H1 (cell line): ENCODE measurements at regions not wholly inside any gene's neighbourhood (a gene's known extent, or its start where the extent isn't known, plus 50 kb on each side); places are given as distances from the start of the nearest gene placed in this dataset.

Source experiments
- CTCF ChIA-PET: fragments of 300-600 bp; sonication (Branson Sonifier 250); formaldehyde crosslinking; loops from one replicate; lab custom pipeline; 2021; ENCODE audit not compliant: partially characterized antibody; lab: Charles Lee
- POLR2A ChIA-PET: fragments of 300-600 bp; sonication (Branson Sonifier 250); formaldehyde crosslinking; loops from one replicate; lab custom pipeline; 2021; ENCODE audit warnings: inconsistent platforms; ENCODE audit not compliant: partially characterized antibody; lab: Charles Lee
- DNase-seq, 2 experiments: peaks; one replicate each; pipeline versions ENCODE4 v3.0.0 to v3.0.0-alpha.2; 2010 to 2022; ENCODE audit warnings: low spot score in 2 of 2, low read depth in 1 of 2, mixed read lengths in 1 of 2
- FAIRE-seq: peaks from 2 replicates; lab custom pipeline; 2011; peaks lifted over from hg19 to GRCh38; lab: Jason Lieb, UNC
- H2AFZ ChIP-seq: 2 replicates; pipeline ENCODE4 v1.8.1; 2012; ENCODE audit warnings: low read length, inconsistent platforms
- H2AK5ac ChIP-seq: 2 replicates; pipeline ENCODE4 v1.6.1; 2013; ENCODE audit warnings: low read depth, low read length
- H2BK120ac ChIP-seq: replicated peaks from 2 replicates; pipeline ENCODE3; 2013; ENCODE audit warnings: low read depth, low read length, inconsistent platforms
- H2BK12ac ChIP-seq: 2 replicates; pipeline ENCODE4 v1.6.1; 2013; ENCODE audit warnings: low read depth, low read length
- H2BK15ac ChIP-seq: 2 replicates; pipeline ENCODE4 v1.6.1; 2013; ENCODE audit warnings: low read length
- H2BK20ac ChIP-seq: 2 replicates; pipeline ENCODE4 v1.6.1; 2013; ENCODE audit warnings: low read length
- H2BK5ac ChIP-seq: 2 replicates; pipeline ENCODE4 v1.6.1; 2013; ENCODE audit warnings: low read depth, low read length
- H3K14ac ChIP-seq: 2 replicates; pipeline ENCODE4 v1.6.1; 2013; ENCODE audit warnings: inconsistent platforms; ENCODE audit not compliant: insufficient read length
- H3K18ac ChIP-seq: 2 replicates; pipeline ENCODE4 v1.6.1; 2013; ENCODE audit warnings: low read length; ENCODE audit errors: extremely low read depth
- H3K23ac ChIP-seq: 2 replicates; pipeline ENCODE4 v1.6.1; 2013; ENCODE audit warnings: inconsistent platforms; ENCODE audit not compliant: insufficient read length
- H3K23me2 ChIP-seq: 2 replicates; pipeline ENCODE4 v1.6.1; 2013; ENCODE audit warnings: low read depth, low read length
- H3K27ac ChIP-seq: 2 replicates; pipeline ENCODE4 v1.6.1; 2011; ENCODE audit warnings: low read depth, low read length, inconsistent platforms
- H3K27me3 ChIP-seq, 4 experiments: replicated peaks in 1 of 4; 1 replicate in 1 of 4; 2 replicates in 3 of 4; pipeline versions ENCODE4 v1.6.1 to v1.8.1; 2011 to 2013; ENCODE audit warnings: low read length in 3 of 4, mild to moderate bottlenecking in 3 of 4, inconsistent platforms in 2 of 4, mixed read lengths in 2 of 4, moderate library complexity in 1 of 4; ENCODE audit not compliant: control insufficient read depth in 3 of 4, insufficient read depth in 3 of 4; ENCODE audit errors: extremely low read depth in 1 of 4
- H3K36me3 ChIP-seq, 4 experiments: 2 replicates each; pipeline versions ENCODE4 v1.6.1 to v1.8.1; 2011 to 2013; ENCODE audit warnings: mild to moderate bottlenecking in 4 of 4, low read length in 3 of 4, moderate library complexity in 2 of 4, control low read depth in 1 of 4, inconsistent platforms in 1 of 4; ENCODE audit not compliant: insufficient read depth in 4 of 4, control insufficient read depth in 2 of 4
- H3K4ac ChIP-seq: replicated peaks from 2 replicates; pipeline ENCODE3; 2013; ENCODE audit warnings: low read length, low read depth, mixed read lengths, inconsistent platforms; ENCODE audit not compliant: insufficient read length
- H3K4me1 ChIP-seq, 4 experiments: replicated peaks in 1 of 4; 1 replicate in 1 of 4; 2 replicates in 3 of 4; pipeline versions ENCODE4 v1.6.1 to v1.8.1; 2011 to 2013; ENCODE audit warnings: low read length in 3 of 4, inconsistent platforms in 2 of 4, mixed read lengths in 1 of 4; ENCODE audit not compliant: insufficient read depth in 4 of 4, control insufficient read depth in 3 of 4
- H3K4me2 ChIP-seq, 2 experiments: 2 replicates each; pipeline versions ENCODE4 v1.6.1 to v1.8.1; 2011 to 2013; ENCODE audit warnings: low read depth in 2 of 2, low read length in 2 of 2, control low read depth in 1 of 2, inconsistent platforms in 1 of 2, mild to moderate bottlenecking in 1 of 2; ENCODE audit not compliant: insufficient read depth in 1 of 2
- H3K4me3 ChIP-seq, 4 experiments: fragments of 200-600, 300-600 bp in 1 of 4; sonication (generic), shearing (Covaris generic), sonication (Bioruptor Twin) in 1 of 4; 2 replicates each; pipeline versions ENCODE4 v1.5.1 to v1.8.1; 2011 to 2016; ENCODE audit warnings: low read length in 4 of 4, low read depth in 3 of 4, control low read depth in 2 of 4, inconsistent platforms in 2 of 4, mild to moderate bottlenecking in 2 of 4, mixed read lengths in 1 of 4, moderate library complexity in 1 of 4; ENCODE audit not compliant: insufficient read depth in 2 of 4; ENCODE audit errors: extremely low read depth in 1 of 4
- H3K56ac ChIP-seq: replicated peaks from 2 replicates; pipeline ENCODE3; 2013; ENCODE audit warnings: low read depth, mild to moderate bottlenecking, mixed read lengths, low read length, inconsistent platforms; ENCODE audit not compliant: insufficient read length
- H3K79me1 ChIP-seq: 2 replicates; pipeline ENCODE4 v1.6.1; 2013; ENCODE audit warnings: low read depth, low read length, control low read depth
- H3K79me2 ChIP-seq, 2 experiments: 2 replicates each; pipeline versions ENCODE4 v1.6.1 to v1.8.1; 2012 to 2013; ENCODE audit warnings: low read length in 2 of 2, mild to moderate bottlenecking in 2 of 2, inconsistent platforms in 1 of 2; ENCODE audit not compliant: insufficient read depth in 2 of 2, control insufficient read depth in 1 of 2
- H3K9ac ChIP-seq, 4 experiments: replicated peaks in 1 of 4; 1 replicate in 1 of 4; 2 replicates in 3 of 4; pipeline versions ENCODE4 v1.6.1 to v1.8.1; 2011 to 2013; ENCODE audit warnings: low read depth in 3 of 4, low read length in 3 of 4, control low read depth in 2 of 4, mild to moderate bottlenecking in 2 of 4, moderate library complexity in 2 of 4, inconsistent platforms in 1 of 4; ENCODE audit errors: extremely low read depth in 1 of 4
- H3K9me3 ChIP-seq, 2 experiments: 2 replicates each; pipeline versions ENCODE4 v1.6.1 to v1.8.1; 2012 to 2013; ENCODE audit warnings: mild to moderate bottlenecking in 2 of 2, moderate library complexity in 2 of 2, control low read depth in 1 of 2, inconsistent platforms in 1 of 2, low read depth in 1 of 2, low read length in 1 of 2, mixed read lengths in 1 of 2; ENCODE audit not compliant: insufficient read depth in 2 of 2
- H4K20me1 ChIP-seq, 2 experiments: replicated peaks in 1 of 2; 2 replicates each; pipeline versions ENCODE3 to v1.8.1; 2011 to 2013; ENCODE audit warnings: inconsistent platforms in 2 of 2, low read length in 2 of 2, mild to moderate bottlenecking in 1 of 2; ENCODE audit not compliant: insufficient read depth in 2 of 2, control insufficient read depth in 1 of 2
- H4K5ac ChIP-seq: 2 replicates; pipeline ENCODE4 v1.6.1; 2013; ENCODE audit warnings: low read length, low read depth, mixed read lengths, inconsistent platforms; ENCODE audit not compliant: insufficient read length
- H4K8ac ChIP-seq: 2 replicates; pipeline ENCODE4 v1.8.0; 2013; ENCODE audit warnings: mild to moderate bottlenecking, moderate library complexity, low read length, inconsistent platforms; ENCODE audit not compliant: insufficient read depth; ENCODE audit errors: extremely low read depth
- H4K91ac ChIP-seq: replicated peaks from 2 replicates; pipeline ENCODE3; 2013; ENCODE audit warnings: low read length, mixed read lengths, inconsistent platforms; ENCODE audit not compliant: insufficient read length
- CREB1 ChIP-seq: IDR thresholded peaks from 2 replicates; pipeline ENCODE4 v1.6.1; 2012; ENCODE audit warnings: inconsistent platforms
- FOSL1 ChIP-seq: IDR thresholded peaks from 2 replicates; pipeline ENCODE4 v1.6.1; 2011; ENCODE audit warnings: mild to moderate bottlenecking, low read depth, low read length, moderate library complexity; ENCODE audit not compliant: insufficient read depth
- JUND ChIP-seq: IDR thresholded peaks from 2 replicates; pipeline ENCODE4 v1.6.1; 2011; ENCODE audit warnings: mild to moderate bottlenecking, improper control_type of control experiment, low read length
- KDM1A ChIP-seq: fragments of 200-600, 300-600 bp; sonication (generic); IDR thresholded peaks from 2 replicates; pipeline ENCODE4 v1.7.1; 2016; ENCODE audit warnings: mild to moderate bottlenecking, low read length, borderline replicate concordance
- KDM5A ChIP-seq: fragments of 200-600 bp; IDR thresholded peaks from 2 replicates; pipeline ENCODE4 v1.7.1; 2012; ENCODE audit warnings: mild to moderate bottlenecking, low read length, inconsistent platforms, mixed read lengths
- MAX ChIP-seq: IDR thresholded peaks from 2 replicates; pipeline ENCODE4 v1.6.1; 2012; ENCODE audit warnings: inconsistent platforms
- POLR2A ChIP-seq, 2 experiments: IDR thresholded peaks; 1 replicate in 1 of 2; 2 replicates in 1 of 2; pipeline ENCODE4 v1.6.1; 2011; ENCODE audit warnings: low read depth in 2 of 2, low read length in 2 of 2, mild to moderate bottlenecking in 2 of 2; ENCODE audit errors: control extremely low read depth in 1 of 2
- POU5F1 ChIP-seq: IDR thresholded peaks from 2 replicates; pipeline ENCODE4 v1.6.1; 2011; ENCODE audit warnings: low read depth, mild to moderate bottlenecking, low read length, moderate library complexity
- RAD21 ChIP-seq, 2 experiments: IDR thresholded peaks in 1 of 2; conservative IDR thresholded peaks in 1 of 2; 2 replicates each; pipeline ENCODE4 v1.6.1; 2011; ENCODE audit warnings: low read depth in 2 of 2, low read length in 2 of 2, improper control_type of control experiment in 1 of 2, inconsistent platforms in 1 of 2, mild to moderate bottlenecking in 1 of 2, moderate library complexity in 1 of 2
- SP1 ChIP-seq: IDR thresholded peaks from 2 replicates; pipeline ENCODE4 v1.6.1; 2011; ENCODE audit warnings: low read depth, low read length
- SP2 ChIP-seq: IDR thresholded peaks from 2 replicates; pipeline ENCODE4 v1.6.1; 2012; ENCODE audit warnings: mild to moderate bottlenecking, low read length, inconsistent platforms
- SP4 ChIP-seq: IDR thresholded peaks from 2 replicates; pipeline ENCODE4 v1.6.1; 2012; ENCODE audit warnings: low read length, inconsistent platforms
- TEAD4 ChIP-seq: IDR thresholded peaks from 2 replicates; pipeline ENCODE4 v1.6.1; 2012; ENCODE audit warnings: low read depth, low read length, inconsistent platforms, mixed read lengths
- YY1 ChIP-seq: IDR thresholded peaks from 2 replicates; pipeline ENCODE4 v1.6.1; 2011; ENCODE audit warnings: low read depth, mild to moderate bottlenecking, low read length
- ZNF274 ChIP-seq: IDR thresholded peaks from 2 replicates; pipeline ENCODE4 v1.7.0; 2012; ENCODE audit warnings: low read length, borderline replicate concordance; ENCODE audit errors: extremely low read depth
- WGBS, 2 experiments: shearing (Covaris generic) in 1 of 2; methylation state at CpG; one replicate each; pipeline versions ENCODE4 v1.1.6 to v1.1.7; 2013 to 2015; ENCODE audit warnings: low lambda C conversion rate in 2 of 2, mixed read lengths in 2 of 2, inconsistent platforms in 1 of 2, low coverage in 1 of 2, missing lambda C conversion rate in 1 of 2; ENCODE audit not compliant: insufficient replicate concordance in 2 of 2, insufficient coverage in 1 of 2, insufficient read length in 1 of 2; ENCODE audit errors: extremely low coverage in 1 of 2, missing lambda C conversion rate in 1 of 2; 5-methylcytosine and 5-hydroxymethylcytosine counted together
- TF ChIP-seq, protein P1 (sequence below): IDR thresholded peaks from 2 replicates; pipeline ENCODE4 v1.6.1; 2012; ENCODE audit warnings: inconsistent platforms

GRCh38 chr7:9324513-9324912, 891.1 kb downstream of the NXPH1 start:
- H3K9ac ChIP-seq: no peak overlapping the region
- H4K8ac ChIP-seq: no peak overlapping the region
- H2BK15ac ChIP-seq: no peak overlapping the region
- H3K9me3 ChIP-seq: no peaks in the 10 kb centered on the region
- CTCF ChIA-PET: no interaction called here
- no peak for DNase-seq
- H3K23ac ChIP-seq: no peak overlapping the region
- no peaks in the 10 kb centered on the region for H3K36me3 ChIP-seq
- H3K18ac ChIP-seq: no peak overlapping the region
- H3K79me2 ChIP-seq: no peaks in the 10 kb centered on the region
- no peak overlapping the region for H3K4ac ChIP-seq
- no peak overlapping the region for H3K56ac ChIP-seq
- no peak overlapping the region for H3K27ac ChIP-seq
- no peak for FAIRE-seq
- whole genome bisulfite sequencing, 2 experiments: 97% methylated on average over 2 of the region's 2 CpGs; no CpG with 5 or more reads in 1 of the 2 experiments
- H4K91ac ChIP-seq: no peak overlapping the region
- H2AK5ac ChIP-seq: no peak overlapping the region
- H3K4me1 ChIP-seq: peaks cover 0 to 3% (median 0%) of the 10 kb centered on the region in 4 experiments; a peak in 1 of 7 replicates
- H2BK20ac ChIP-seq: no peak overlapping the region
- no peak overlapping the region for H3K14ac ChIP-seq
- H2AFZ ChIP-seq: no peak overlapping the region
- POLR2A ChIA-PET: no interaction called here
- H3K4me2 ChIP-seq: no peak overlapping the region
- no peak overlapping the region for H4K5ac ChIP-seq
- H2BK5ac ChIP-seq: no peak overlapping the region
- H3K27me3 ChIP-seq: no peaks in the 10 kb centered on the region
- no peaks in the 10 kb centered on the region for H4K20me1 ChIP-seq
- no peaks in the 10 kb centered on the region for H3K79me1 ChIP-seq
- H3K4me3 ChIP-seq: no peak overlapping the region
- no peak overlapping the region for H2BK120ac ChIP-seq
- no peaks in the 10 kb centered on the region for H3K23me2 ChIP-seq
- H2BK12ac ChIP-seq: no peak overlapping the region
- TF ChIP-seq YY1 (no peak), MAX (no peak), CREB1 (no peak), KDM1A (no peak), KDM5A (no peak), SP2 (no peak), RAD21 (IDR thresholded peaks at IDR 0.05 in 1 of 2, conservative IDR thresholded peaks at IDR 0.05 in 1 of 2; ENCODE audit: low read depth in 2 of 2, low read length in 2 of 2) (no peak), POU5F1 (no peak), SP4 (no peak), POLR2A (IDR thresholded peaks at IDR 0.05; ENCODE audit: control extremely low read depth in 1 of 2, low read depth in 2 of 2, low read length in 2 of 2) (no peak), ZNF274 (no peak), SP1 (no peak), FOSL1 (no peak), JUND (no peak), TEAD4 (no peak)
- TF ChIP-seq, protein P1, sequence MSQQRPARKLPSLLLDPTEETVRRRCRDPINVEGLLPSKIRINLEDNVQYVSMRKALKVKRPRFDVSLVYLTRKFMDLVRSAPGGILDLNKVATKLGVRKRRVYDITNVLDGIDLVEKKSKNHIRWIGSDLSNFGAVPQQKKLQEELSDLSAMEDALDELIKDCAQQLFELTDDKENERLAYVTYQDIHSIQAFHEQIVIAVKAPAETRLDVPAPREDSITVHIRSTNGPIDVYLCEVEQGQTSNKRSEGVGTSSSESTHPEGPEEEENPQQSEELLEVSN: no peak
